ENCODE measurements at regions not wholly inside any gene's neighbourhood (a gene's known extent, or its start where the extent isn't known, plus 50 kb on each side); places are given as distances from the start of the nearest gene placed in this dataset.

DNA sequence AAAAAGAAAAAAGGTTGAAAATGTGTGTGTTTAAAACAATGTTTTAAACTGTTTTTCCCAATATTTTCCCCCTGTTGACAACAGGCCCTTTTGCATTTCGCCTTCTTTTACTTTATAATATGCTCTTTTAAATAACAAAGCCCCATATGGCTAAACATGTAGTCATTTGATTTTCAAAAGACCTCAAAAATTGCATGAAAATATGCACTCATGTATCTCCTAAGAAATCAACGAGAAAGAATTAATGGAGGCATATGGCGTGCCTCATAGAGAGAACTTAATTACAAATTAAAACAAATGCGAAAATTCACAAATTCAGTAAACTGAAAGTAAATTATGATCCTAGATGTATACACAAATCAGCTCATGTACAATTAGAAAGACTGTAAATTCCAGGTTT lies 202.6 kb upstream of the FOXN3 start:
- no peaks in the 10 kb centered on the region for H4K20me1 ChIP-seq (ENCODE audit: insufficient read depth, low read length)
- no peak overlapping the region for H3K27ac ChIP-seq (ENCODE audit: low read length)
- no peaks in the 10 kb centered on the region for H3K9me3 ChIP-seq (ENCODE audit: insufficient read depth, low read length)
- peaks cover 40% of the 10 kb centered on the region for H3K4me1 ChIP-seq (ENCODE audit: low read length)
- H3K79me2 ChIP-seq (ENCODE audit: low read length), result peaks cover 5% of the 10 kb centered on the region; the same call in 1 of the 2 replicates
- H3K27me3 ChIP-seq (ENCODE audit: low read depth, low read length), result no peaks in the 10 kb centered on the region
- H2AFZ ChIP-seq (ENCODE audit: low read depth, low read length), result peak overlapping the region; percentile 97
- TF ChIP-seq, protein P1, sequence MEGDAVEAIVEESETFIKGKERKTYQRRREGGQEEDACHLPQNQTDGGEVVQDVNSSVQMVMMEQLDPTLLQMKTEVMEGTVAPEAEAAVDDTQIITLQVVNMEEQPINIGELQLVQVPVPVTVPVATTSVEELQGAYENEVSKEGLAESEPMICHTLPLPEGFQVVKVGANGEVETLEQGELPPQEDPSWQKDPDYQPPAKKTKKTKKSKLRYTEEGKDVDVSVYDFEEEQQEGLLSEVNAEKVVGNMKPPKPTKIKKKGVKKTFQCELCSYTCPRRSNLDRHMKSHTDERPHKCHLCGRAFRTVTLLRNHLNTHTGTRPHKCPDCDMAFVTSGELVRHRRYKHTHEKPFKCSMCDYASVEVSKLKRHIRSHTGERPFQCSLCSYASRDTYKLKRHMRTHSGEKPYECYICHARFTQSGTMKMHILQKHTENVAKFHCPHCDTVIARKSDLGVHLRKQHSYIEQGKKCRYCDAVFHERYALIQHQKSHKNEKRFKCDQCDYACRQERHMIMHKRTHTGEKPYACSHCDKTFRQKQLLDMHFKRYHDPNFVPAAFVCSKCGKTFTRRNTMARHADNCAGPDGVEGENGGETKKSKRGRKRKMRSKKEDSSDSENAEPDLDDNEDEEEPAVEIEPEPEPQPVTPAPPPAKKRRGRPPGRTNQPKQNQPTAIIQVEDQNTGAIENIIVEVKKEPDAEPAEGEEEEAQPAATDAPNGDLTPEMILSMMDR (IDR thresholded peaks at IDR 0.05; ENCODE audit: low read depth, low read length), result no peak
- TF ChIP-seq EZH2phosphoT487 (IDR thresholded peaks at IDR 0.05; ENCODE audit: low read depth), result no peak
- peak overlapping the region; percentile 74 for H3K9ac ChIP-seq (ENCODE audit: low read length)
- no peaks in the 10 kb centered on the region for H3K36me3 ChIP-seq (replicated peaks; ENCODE audit: low read depth, low read length)
- H3K4me2 ChIP-seq (ENCODE audit: low read length), result peak overlapping the region; percentile 89
- H3K4me3 ChIP-seq (ENCODE audit: low read length), result peak overlapping the region; percentile 84

DNA sequence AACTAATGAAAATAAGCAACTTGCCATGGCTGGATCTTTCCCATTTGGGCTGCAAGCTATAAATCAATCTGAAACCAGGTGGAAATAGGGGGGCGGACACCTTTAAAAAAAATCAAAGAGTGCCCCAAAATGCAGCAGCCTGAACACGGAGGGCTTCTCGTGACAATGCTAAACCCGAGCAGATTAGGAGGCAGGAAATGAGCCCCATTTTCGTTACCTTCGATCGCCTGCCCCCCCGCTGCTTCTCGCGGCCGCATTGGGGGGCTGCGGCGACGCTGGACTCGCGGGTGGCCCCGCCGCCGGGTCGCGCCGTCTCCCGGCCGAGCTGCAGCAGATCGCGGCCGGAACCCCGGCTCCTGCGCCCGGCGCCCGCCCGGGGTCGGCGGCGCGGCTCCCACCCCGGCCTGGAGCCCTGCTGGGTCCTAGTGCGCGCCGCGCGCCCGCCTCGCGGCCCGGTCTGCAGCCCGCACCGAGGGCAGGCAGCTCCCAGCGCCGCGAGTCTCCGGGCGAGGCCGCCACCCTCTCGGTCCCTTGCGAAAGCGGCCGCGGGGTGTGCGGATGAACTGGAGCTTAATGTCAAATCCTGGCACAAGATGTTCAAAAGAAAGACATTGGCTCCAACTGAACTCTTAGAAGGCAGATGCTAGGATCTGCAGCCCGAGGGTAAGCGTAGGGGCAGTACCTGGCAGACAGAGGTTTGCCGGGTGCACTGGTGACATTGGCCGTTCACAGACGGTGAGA lies 201.9 kb upstream of the FOXN3 start:
- Histone ChIP-seq H3K27me3 (ENCODE audit: low read depth, low read length) (no peaks in the 10 kb centered on the region), H3K9ac (ENCODE audit: low read length) (peak overlapping the region; percentile 74), H3K79me2 (ENCODE audit: low read length) (peaks cover 5% of the 10 kb centered on the region; the same call in 1 of the 2 replicates), H2AFZ (ENCODE audit: low read depth, low read length) (peak overlapping the region; percentile 97), H3K4me1 (ENCODE audit: low read length) (peaks cover 45% of the 10 kb centered on the region), H3K36me3 (replicated peaks; ENCODE audit: low read depth, low read length) (no peaks in the 10 kb centered on the region), H3K4me2 (ENCODE audit: low read length) (peak overlapping the region; percentile 92), H3K4me3 (ENCODE audit: low read length) (peak overlapping the region; percentile 84), H4K20me1 (ENCODE audit: insufficient read depth, low read length) (no peaks in the 10 kb centered on the region), H3K9me3 (ENCODE audit: insufficient read depth, low read length) (no peaks in the 10 kb centered on the region), H3K27ac (ENCODE audit: low read length) (peak overlapping the region; percentile 48)
- TF ChIP-seq, protein P1 (IDR thresholded peaks at IDR 0.05; ENCODE audit: low read depth, low read length), result no peak
- TF ChIP-seq EZH2phosphoT487 (IDR thresholded peaks at IDR 0.05; ENCODE audit: low read depth), result no peak

DNA sequence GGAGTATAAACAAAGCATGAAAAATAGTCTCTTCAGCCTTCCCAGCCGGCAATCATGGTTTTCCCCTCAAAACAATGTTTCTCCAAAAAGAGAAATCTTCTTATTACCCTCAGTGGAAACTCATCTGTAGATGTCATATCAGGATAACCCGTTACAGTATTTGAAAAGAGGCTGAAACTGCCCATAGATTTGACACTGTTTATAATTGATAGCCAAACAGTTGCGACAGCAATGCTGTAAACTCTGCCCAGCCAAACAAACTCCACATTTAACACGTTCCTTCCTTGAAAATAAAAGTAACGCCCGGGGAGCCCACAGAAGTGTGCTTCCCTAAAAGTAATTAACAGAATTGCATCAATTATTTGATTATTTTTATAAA lies 201.3 kb upstream of the FOXN3 start:
- peaks cover 45% of the 10 kb centered on the region for H3K4me1 ChIP-seq (ENCODE audit: low read length)
- peak overlapping the region; percentile 52; the same call in 1 of the 2 replicates for H2AFZ ChIP-seq (ENCODE audit: low read depth, low read length)

More for the DNA sequence above, 201.3 kb upstream of the FOXN3 start:
- no peaks in the 10 kb centered on the region for H3K9me3 ChIP-seq (ENCODE audit: insufficient read depth, low read length)
- H3K27me3 ChIP-seq (ENCODE audit: low read depth, low read length), result no peaks in the 10 kb centered on the region
- no peak for TF ChIP-seq EZH2phosphoT487 (IDR thresholded peaks at IDR 0.05; ENCODE audit: low read depth)
- TF ChIP-seq, protein P1 (IDR thresholded peaks at IDR 0.05; ENCODE audit: low read depth, low read length), result no peak
- no peaks in the 10 kb centered on the region for H3K36me3 ChIP-seq (replicated peaks; ENCODE audit: low read depth, low read length)
- H3K4me2 ChIP-seq (ENCODE audit: low read length), result peak overlapping the region; percentile 92
- peak overlapping the region; percentile 84 for H3K4me3 ChIP-seq (ENCODE audit: low read length)
- peaks cover 5% of the 10 kb centered on the region; the same call in 1 of the 2 replicates for H3K79me2 ChIP-seq (ENCODE audit: low read length)
- H3K9ac ChIP-seq (ENCODE audit: low read length), result peak overlapping the region; percentile 74
- no peak overlapping the region for H3K27ac ChIP-seq (ENCODE audit: low read length)
- no peaks in the 10 kb centered on the region for H4K20me1 ChIP-seq (ENCODE audit: insufficient read depth, low read length)

All from OCI-LY3 (cell line).